K562 (cell line): ENCODE measurements at regions not wholly inside any gene's neighbourhood (a gene's known extent, or its start where the extent isn't known, plus 50 kb on each side); places are given as distances from the start of the nearest gene placed in this dataset.

ENCODE experiments used
- ASH1L ChIP-seq: fragments of 450-650 bp; IDR thresholded peaks from 2 replicates; pipeline ENCODE4 v1.6.1; 2018; ENCODE audit warnings: borderline replicate concordance, mild to moderate bottlenecking, low read depth; ENCODE audit not compliant: partially characterized antibody
- CTCF ChIP-seq, 3 experiments: IDR thresholded peaks in 2 of 3; conservative IDR thresholded peaks in 1 of 3; 2 replicates each; pipeline ENCODE4 v1.5.1; 2011 to 2012; ENCODE audit warnings: low read length in 3 of 3, mild to moderate bottlenecking in 3 of 3, control low read depth in 2 of 3, improper control_type of control experiment in 1 of 3, inconsistent platforms in 1 of 3, low read depth in 1 of 3, mixed read lengths in 1 of 3, moderate library complexity in 1 of 3; ENCODE audit not compliant: insufficient read depth in 2 of 3
- HINFP ChIP-seq: fragments of 450-650 bp; conservative IDR thresholded peaks from 2 replicates; pipeline ENCODE4 v1.6.1; 2016; ENCODE audit warnings: missing genetic modification characterization, low read depth, mild to moderate bottlenecking, control low read depth, missing compliant biosample characterization
- MCM2 ChIP-seq: fragments of 450-650 bp; IDR thresholded peaks from 2 replicates; pipeline ENCODE4 v1.6.1; 2017; ENCODE audit warnings: low read depth, mild to moderate bottlenecking
- SRF ChIP-seq, 2 experiments: fragments of 250-450, 450-650 bp in 1 of 2; sonication (Bioruptor Pico) in 1 of 2; sonication (generic) in 1 of 2; formaldehyde crosslinking; IDR thresholded peaks; 2 replicates each; pipeline versions ENCODE4 v1.5.0 to v1.5.1; 2020 to 2022; ENCODE audit warnings: mild to moderate bottlenecking in 1 of 2, missing genetic modification reagents in 1 of 2
- USF1 ChIP-seq: sonication (generic); formaldehyde crosslinking; IDR thresholded peaks from 2 replicates; pipeline ENCODE4 v1.9.0; 2022; ENCODE audit warnings: mild to moderate bottlenecking, missing genetic modification reagents

GRCh38 chr5:8912106-8912505 is 633.8 kb downstream of the SEMA5A start:
- no peak for TF ChIP-seq ASH1L
- TF ChIP-seq SRF (CRISPR knock-in tag; IDR thresholded peaks at IDR 0.05): no peak
- no peak for TF ChIP-seq CTCF (IDR thresholded peaks at IDR 0.05 in 2 of 3, conservative IDR thresholded peaks at IDR 0.05 in 1 of 3; ENCODE audit: insufficient read depth in 2 of 3, low read depth in 1 of 3, low read length in 3 of 3)
- TF ChIP-seq USF1 (CRISPR knock-in tag): no peak
- TF ChIP-seq MCM2: no peak
- TF ChIP-seq HINFP (tag): no peak
